Gastroesophageal sphincter (tissue), 4 donors: ENCODE measurements at regions not wholly inside any gene's neighbourhood (a gene's known extent, or its start where the extent isn't known, plus 50 kb on each side); places are given as distances from the start of the nearest gene placed in this dataset.

Source experiments
- ATAC-seq: fragments of 150-250 bp; one replicate; pipeline ENCODE4 v1.9.1; 2016; ENCODE audit warnings: mild to moderate bottlenecking, moderate library complexity
- H3K27ac ChIP-seq, 4 donors: fragments of 200-600 bp; sonication (generic) in 3 of 4; 1 replicate in 3 of 4; 2 replicates in 1 of 4; pipeline ENCODE4 v1.5.1; 2016 to 2019
- H3K27me3 ChIP-seq: fragments of 200-600 bp; sonication (generic); one replicate; pipeline ENCODE4 v1.5.1; 2019
- H3K36me3 ChIP-seq, 2 donors: fragments of 200-600 bp; sonication (generic); one replicate each; pipeline ENCODE4 v1.5.1; 2019; ENCODE audit warnings: control low read depth in 1 of 2
- H3K4me1 ChIP-seq, 3 donors: fragments of 200-600 bp; sonication (generic); 1 replicate in 2 of 3; 2 replicates in 1 of 3; pipeline ENCODE4 v1.5.1; 2016 to 2019; ENCODE audit warnings: control low read depth in 2 of 3
- H3K4me3 ChIP-seq, 2 donors: fragments of 200-600 bp; sonication (generic); one replicate each; pipeline ENCODE4 v1.5.1; 2019; ENCODE audit warnings: mild to moderate bottlenecking in 1 of 2, moderate library complexity in 1 of 2
- H3K9me3 ChIP-seq, 3 donors: fragments of 200-600 bp; sonication (generic); one replicate each; pipeline ENCODE4 v1.5.1; 2017 to 2019; ENCODE audit warnings: control low read depth in 2 of 3
- EP300 ChIP-seq: sonication (generic); formaldehyde crosslinking; IDR thresholded peaks from one replicate; pipeline ENCODE4 v1.6.1; 2017; ENCODE audit warnings: antibody characterized with exemption, mild to moderate bottlenecking
- POLR2A ChIP-seq, 2 donors: fragments of 450-650 bp; IDR thresholded peaks; one replicate each; pipeline ENCODE4 v1.6.1; 2017; ENCODE audit warnings: antibody characterized with exemption in 2 of 2, mild to moderate bottlenecking in 2 of 2, moderate library complexity in 1 of 2
- POLR2AphosphoS5 ChIP-seq: sonication (generic); formaldehyde crosslinking; IDR thresholded peaks from one replicate; pipeline ENCODE4 v1.6.1; 2017; ENCODE audit warnings: antibody characterized with exemption
- WGBS, 2 donors: methylation state at CpG; one replicate each; pipeline ENCODE4 v1.1.5; 2018; ENCODE audit warnings: low coverage in 1 of 2; 5-methylcytosine and 5-hydroxymethylcytosine counted together
- TF ChIP-seq, protein P1 (sequence below), 4 experiments: fragments of 200-600 bp in 2 of 4; fragments of 450-650 bp in 2 of 4; sonication (generic) in 1 of 4; IDR thresholded peaks; one replicate each; pipeline ENCODE4 v1.5.1; 2017 to 2019; ENCODE audit warnings: antibody characterized with exemption in 4 of 4, mild to moderate bottlenecking in 2 of 4, moderate library complexity in 2 of 4

DNA sequence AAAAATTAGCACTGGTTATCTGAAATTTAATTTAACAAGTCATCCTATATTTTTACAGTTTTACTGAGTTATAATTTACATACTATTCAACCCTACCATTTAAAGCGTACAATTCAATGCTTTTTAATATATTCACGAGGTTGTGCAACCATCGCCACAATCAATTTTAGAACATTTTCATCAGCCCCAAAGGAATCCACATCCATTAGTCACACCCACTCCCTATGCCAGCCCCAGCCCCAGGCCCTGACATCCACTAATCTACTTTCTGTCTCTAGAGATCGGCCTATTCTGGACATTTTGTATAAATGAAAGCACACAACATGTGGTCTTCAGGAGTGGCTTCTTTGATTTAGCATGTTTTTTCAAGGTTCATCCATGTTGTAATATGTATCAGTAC lies 134.7 kb downstream of the PSMG1 start:
- no peak for TF ChIP-seq POLR2A (IDR thresholded peaks at IDR 0.05)
- TF ChIP-seq, protein P1, sequence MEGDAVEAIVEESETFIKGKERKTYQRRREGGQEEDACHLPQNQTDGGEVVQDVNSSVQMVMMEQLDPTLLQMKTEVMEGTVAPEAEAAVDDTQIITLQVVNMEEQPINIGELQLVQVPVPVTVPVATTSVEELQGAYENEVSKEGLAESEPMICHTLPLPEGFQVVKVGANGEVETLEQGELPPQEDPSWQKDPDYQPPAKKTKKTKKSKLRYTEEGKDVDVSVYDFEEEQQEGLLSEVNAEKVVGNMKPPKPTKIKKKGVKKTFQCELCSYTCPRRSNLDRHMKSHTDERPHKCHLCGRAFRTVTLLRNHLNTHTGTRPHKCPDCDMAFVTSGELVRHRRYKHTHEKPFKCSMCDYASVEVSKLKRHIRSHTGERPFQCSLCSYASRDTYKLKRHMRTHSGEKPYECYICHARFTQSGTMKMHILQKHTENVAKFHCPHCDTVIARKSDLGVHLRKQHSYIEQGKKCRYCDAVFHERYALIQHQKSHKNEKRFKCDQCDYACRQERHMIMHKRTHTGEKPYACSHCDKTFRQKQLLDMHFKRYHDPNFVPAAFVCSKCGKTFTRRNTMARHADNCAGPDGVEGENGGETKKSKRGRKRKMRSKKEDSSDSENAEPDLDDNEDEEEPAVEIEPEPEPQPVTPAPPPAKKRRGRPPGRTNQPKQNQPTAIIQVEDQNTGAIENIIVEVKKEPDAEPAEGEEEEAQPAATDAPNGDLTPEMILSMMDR (IDR thresholded peaks at IDR 0.05), result no peak
- no peak for TF ChIP-seq EP300
- no peak for TF ChIP-seq POLR2AphosphoS5
- WGBS, 2 donors, result 88 to 100% methylated on average over 1 to 4 of the region's 4 CpGs
- H3K36me3 ChIP-seq, result no peaks in the 10 kb centered on the region

DNA sequence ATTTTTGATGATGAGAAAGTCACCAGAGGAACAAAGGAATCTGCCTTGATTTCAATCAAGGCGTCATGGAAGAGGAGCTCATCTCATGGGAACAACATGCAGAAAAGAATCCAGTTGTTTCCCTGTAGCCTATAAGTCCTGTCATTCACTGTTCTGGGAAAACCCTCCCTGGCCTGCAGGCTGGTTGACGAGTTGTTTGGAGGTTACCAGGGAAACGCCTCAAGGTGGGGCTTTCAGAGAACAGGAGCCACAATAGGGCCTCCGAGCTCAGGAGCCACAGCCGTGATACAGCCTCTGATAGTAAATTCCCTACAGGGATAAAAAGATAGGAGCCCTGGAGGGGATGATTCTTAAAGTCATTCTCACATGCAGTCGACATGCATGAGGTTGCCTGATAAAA lies 135.2 kb downstream of the PSMG1 start:
- no peak overlapping the region for H3K27ac ChIP-seq
- 51 to 60% methylated on average over 3 of the region's 6 CpGs for WGBS, 2 donors
- no peaks in the 10 kb centered on the region for H3K27me3 ChIP-seq
- H3K4me1 ChIP-seq, result no peaks in the 10 kb centered on the region
- TF ChIP-seq POLR2AphosphoS5, result no peak
- TF ChIP-seq EP300, result no peak
- TF ChIP-seq, protein P1 (IDR thresholded peaks at IDR 0.05), result no peak
- no peak for TF ChIP-seq POLR2A (IDR thresholded peaks at IDR 0.05)
- no peak overlapping the region for H3K4me3 ChIP-seq
- ATAC-seq, result no peak
- H3K36me3 ChIP-seq, result no peaks in the 10 kb centered on the region
- no peaks in the 10 kb centered on the region for H3K9me3 ChIP-seq

More for the DNA sequence above, 134.7 kb downstream of the PSMG1 start:
- Histone ChIP-seq H3K4me1 (no peaks in the 10 kb centered on the region), H3K27me3 (no peaks in the 10 kb centered on the region), H3K27ac (no peak overlapping the region), H3K4me3 (no peak overlapping the region), H3K9me3 (no peaks in the 10 kb centered on the region)
- no peak for ATAC-seq

DNA sequence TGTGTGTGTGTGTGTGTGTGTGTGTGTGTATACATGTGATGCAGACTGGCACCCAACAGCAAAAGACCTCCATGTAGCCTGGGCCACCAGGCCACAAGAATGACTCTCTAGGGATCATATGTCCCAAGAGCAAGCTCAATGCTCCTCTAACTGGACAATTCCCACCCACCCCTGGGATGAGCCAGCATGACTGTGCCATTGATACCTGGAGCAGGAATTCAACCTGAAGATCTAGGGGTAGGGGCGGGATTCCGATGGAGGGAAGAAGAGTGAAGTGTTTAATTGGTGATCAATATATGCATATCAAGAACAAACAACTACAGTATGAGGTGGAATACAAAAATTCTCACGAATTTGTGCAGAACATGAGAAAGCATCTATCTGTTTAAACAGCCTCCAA lies 136.2 kb downstream of the PSMG1 start:
- TF ChIP-seq EP300, result no peak
- H3K36me3 ChIP-seq, result no peaks in the 10 kb centered on the region
- ATAC-seq, result no peak
- no peaks in the 10 kb centered on the region for H3K4me1 ChIP-seq
- WGBS, 2 donors, result 91 to 100% methylated on average over 3 of the region's 3 CpGs
- no peak overlapping the region for H3K27ac ChIP-seq
- H3K4me3 ChIP-seq, result no peak overlapping the region
- no peaks in the 10 kb centered on the region for H3K9me3 ChIP-seq
- no peaks in the 10 kb centered on the region for H3K27me3 ChIP-seq

DNA sequence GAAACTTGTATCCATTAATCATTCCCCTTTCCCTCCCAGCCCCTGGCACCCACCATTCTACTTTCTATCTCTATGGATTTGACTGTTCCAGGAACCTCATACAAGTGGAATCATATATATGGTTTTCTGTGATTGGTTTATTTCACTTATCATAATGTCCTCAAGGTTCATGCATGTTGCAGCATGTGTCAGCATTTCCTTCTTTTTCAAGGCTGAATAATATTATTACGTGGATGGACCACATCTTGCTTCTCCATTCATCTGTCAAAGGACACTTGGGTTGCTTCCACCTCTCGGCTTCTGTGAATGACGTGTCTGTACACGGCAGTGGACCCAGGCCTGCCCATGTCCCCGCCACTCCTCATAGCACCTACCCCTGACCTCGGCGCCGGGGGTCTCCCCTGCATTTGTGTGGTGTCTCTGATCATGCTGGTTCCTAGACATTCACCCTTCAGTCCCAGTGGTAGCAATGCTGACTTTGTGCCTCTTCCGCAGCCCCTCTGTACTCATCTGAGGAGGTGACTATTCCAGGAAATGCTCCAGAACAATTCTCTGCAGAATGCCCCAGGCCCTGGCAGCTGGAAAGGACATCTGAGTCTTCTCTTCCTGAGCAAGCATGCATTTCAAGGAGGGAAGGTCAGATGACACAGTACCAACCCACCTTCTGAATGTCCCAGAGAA lies 136.9 kb downstream of the PSMG1 start:
- no peaks in the 10 kb centered on the region for H3K4me1 ChIP-seq
- TF ChIP-seq, protein P1 (IDR thresholded peaks at IDR 0.05), result no peak
- no peak for TF ChIP-seq POLR2AphosphoS5
- TF ChIP-seq POLR2A (IDR thresholded peaks at IDR 0.05), result no peak
- TF ChIP-seq EP300, result no peak
- 95 to 100% methylated on average over 1 to 4 of the region's 9 CpGs for WGBS, 2 donors
- no peak overlapping the region for H3K27ac ChIP-seq
- H3K27me3 ChIP-seq, result no peaks in the 10 kb centered on the region
- H3K9me3 ChIP-seq, result no peaks in the 10 kb centered on the region
- no peaks in the 10 kb centered on the region for H3K36me3 ChIP-seq
- no peak overlapping the region for H3K4me3 ChIP-seq
- no peak for ATAC-seq

DNA sequence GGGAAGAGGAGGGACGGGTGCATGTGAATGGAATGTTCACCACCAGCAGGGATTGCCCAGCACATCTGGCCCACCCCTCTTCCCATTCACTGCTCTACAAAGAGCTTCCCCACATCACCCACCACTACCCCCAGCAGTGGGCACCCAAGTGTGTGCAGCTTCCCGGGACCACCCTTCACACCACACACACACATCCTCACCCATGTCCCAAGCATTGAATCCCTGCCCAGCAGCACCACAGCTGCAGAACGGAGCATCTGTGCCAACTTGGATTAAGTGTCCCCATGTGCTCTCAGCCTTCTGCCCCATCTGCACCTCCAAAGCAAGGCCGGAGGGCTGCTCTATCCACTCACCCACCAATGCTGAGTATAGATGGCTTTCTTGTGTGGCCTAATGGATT lies 141.4 kb downstream of the PSMG1 start:
- WGBS, 2 donors, result 90 to 100% methylated on average over 2 to 4 of the region's 4 CpGs
- peak overlapping the region in 1 of 4 donors; percentile 16 for H3K27ac ChIP-seq
- H3K36me3 ChIP-seq, result no peaks in the 10 kb centered on the region
- H3K4me3 ChIP-seq, result no peak overlapping the region
- no peak for ATAC-seq
- H3K4me1 ChIP-seq, result peaks cover 0 to 6% (median 0%) of the 10 kb centered on the region in 3 donors
- TF ChIP-seq EP300, result no peak
- TF ChIP-seq, protein P1 (IDR thresholded peaks at IDR 0.05), result no peak
- no peak for TF ChIP-seq POLR2A (IDR thresholded peaks at IDR 0.05)
- no peak for TF ChIP-seq POLR2AphosphoS5
- no peaks in the 10 kb centered on the region for H3K27me3 ChIP-seq
- H3K9me3 ChIP-seq, result no peaks in the 10 kb centered on the region
